ENCODE measurements at regions not wholly inside any gene's neighbourhood (a gene's known extent, or its start where the extent isn't known, plus 50 kb on each side); places are given as distances from the start of the nearest gene placed in this dataset.

DNA sequence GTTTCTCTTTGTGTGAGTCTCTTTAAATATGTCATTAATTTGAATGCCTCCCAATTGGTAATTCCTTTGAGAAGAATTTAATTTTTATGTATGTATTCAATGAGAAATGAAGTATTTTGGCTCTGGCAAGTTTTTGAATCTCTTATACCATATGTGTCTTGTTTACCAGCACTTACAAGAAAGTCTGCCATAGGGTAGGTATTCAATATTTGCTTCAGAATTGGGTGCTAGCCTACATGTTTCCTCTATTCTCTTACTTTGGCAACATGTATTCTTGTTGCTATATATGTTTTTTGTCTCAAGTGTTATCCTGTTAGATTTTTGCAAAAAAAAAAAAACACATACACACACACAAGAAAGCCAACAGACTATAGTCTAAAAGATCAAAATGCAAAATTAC lies 350.5 kb upstream of the PRMT6 start:
- no peaks in the 10 kb centered on the region for H3K9me3 ChIP-seq (ENCODE audit: insufficient read depth, low read depth, low read length)
- no peaks in the 10 kb centered on the region for H3F3A ChIP-seq (ENCODE audit: low read depth)
- TF ChIP-seq, protein P1, sequence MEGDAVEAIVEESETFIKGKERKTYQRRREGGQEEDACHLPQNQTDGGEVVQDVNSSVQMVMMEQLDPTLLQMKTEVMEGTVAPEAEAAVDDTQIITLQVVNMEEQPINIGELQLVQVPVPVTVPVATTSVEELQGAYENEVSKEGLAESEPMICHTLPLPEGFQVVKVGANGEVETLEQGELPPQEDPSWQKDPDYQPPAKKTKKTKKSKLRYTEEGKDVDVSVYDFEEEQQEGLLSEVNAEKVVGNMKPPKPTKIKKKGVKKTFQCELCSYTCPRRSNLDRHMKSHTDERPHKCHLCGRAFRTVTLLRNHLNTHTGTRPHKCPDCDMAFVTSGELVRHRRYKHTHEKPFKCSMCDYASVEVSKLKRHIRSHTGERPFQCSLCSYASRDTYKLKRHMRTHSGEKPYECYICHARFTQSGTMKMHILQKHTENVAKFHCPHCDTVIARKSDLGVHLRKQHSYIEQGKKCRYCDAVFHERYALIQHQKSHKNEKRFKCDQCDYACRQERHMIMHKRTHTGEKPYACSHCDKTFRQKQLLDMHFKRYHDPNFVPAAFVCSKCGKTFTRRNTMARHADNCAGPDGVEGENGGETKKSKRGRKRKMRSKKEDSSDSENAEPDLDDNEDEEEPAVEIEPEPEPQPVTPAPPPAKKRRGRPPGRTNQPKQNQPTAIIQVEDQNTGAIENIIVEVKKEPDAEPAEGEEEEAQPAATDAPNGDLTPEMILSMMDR (conservative IDR thresholded peaks at IDR 0.05; ENCODE audit: low read length) = no peak
- TF ChIP-seq EZH2phosphoT487 (IDR thresholded peaks at IDR 0.05; ENCODE audit: borderline replicate concordance) = no peak

DNA sequence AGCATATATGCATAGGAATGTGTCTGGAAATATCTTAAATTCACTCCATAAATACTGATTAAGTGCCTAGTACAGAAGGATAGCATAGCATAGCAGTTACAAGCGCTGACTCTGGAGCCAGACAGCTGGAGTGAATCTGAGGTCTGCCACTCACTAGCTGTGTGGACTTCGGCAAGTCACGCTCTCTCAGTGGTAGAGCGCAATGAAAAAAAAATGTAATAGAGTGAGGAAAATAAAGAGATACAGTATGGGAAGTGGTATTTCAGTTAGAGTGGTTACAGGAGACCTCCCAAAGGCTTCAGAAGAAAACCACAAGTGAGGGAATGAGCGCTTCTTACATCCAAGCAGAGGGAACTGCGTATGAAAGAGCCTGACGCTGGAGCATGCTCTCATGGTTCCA lies 338.9 kb upstream of the PRMT6 start:
- Histone ChIP-seq H3K9me3 (ENCODE audit: insufficient read depth, low read depth, low read length) (no peaks in the 10 kb centered on the region), H3K9me2 (replicated peaks; ENCODE audit: low read depth, low read length) (0 out of 2 replicates have a peak, but pooled peaks cover 4% of the 10 kb centered on the region), H3F3A (ENCODE audit: low read depth) (no peaks in the 10 kb centered on the region), H4K20me1 (ENCODE audit: insufficient read depth, low read length, poor library complexity, severe bottlenecking) (no peaks in the 10 kb centered on the region), H3K4me3 (ENCODE audit: low read length, poor library complexity, severe bottlenecking) (no peak overlapping the region), H3K79me2 (ENCODE audit: insufficient read depth, low read length) (no peaks in the 10 kb centered on the region), H3K9ac (ENCODE audit: low read depth, low read length, poor library complexity, severe bottlenecking) (no peak overlapping the region), H3K4me1 (ENCODE audit: insufficient read depth, low read length, poor library complexity, severe bottlenecking) (no peaks in the 10 kb centered on the region), H3K27me3 (ENCODE audit: insufficient read depth, low read length, poor library complexity, severe bottlenecking) (no peaks in the 10 kb centered on the region), H3K4me2 (ENCODE audit: low read depth, low read length, poor library complexity, severe bottlenecking) (no peak overlapping the region), H3K36me3 (ENCODE audit: insufficient read depth, low read length) (no peaks in the 10 kb centered on the region), H2AFZ (ENCODE audit: low read length) (no peak overlapping the region)
- TF ChIP-seq EZH2phosphoT487 (IDR thresholded peaks at IDR 0.05; ENCODE audit: borderline replicate concordance) = no peak
- TF ChIP-seq, protein P1 (conservative IDR thresholded peaks at IDR 0.05; ENCODE audit: low read length) = no peak

More for the DNA sequence above, 350.5 kb upstream of the PRMT6 start:
- Histone ChIP-seq H3K9me2 (replicated peaks; ENCODE audit: low read depth, low read length) (no peaks in the 10 kb centered on the region), H3K4me1 (ENCODE audit: insufficient read depth, low read length, poor library complexity, severe bottlenecking) (no peaks in the 10 kb centered on the region), H3K36me3 (ENCODE audit: insufficient read depth, low read length) (no peaks in the 10 kb centered on the region), H3K79me2 (ENCODE audit: insufficient read depth, low read length) (no peaks in the 10 kb centered on the region), H2AFZ (ENCODE audit: low read length) (no peak overlapping the region), H3K4me3 (ENCODE audit: low read length, poor library complexity, severe bottlenecking) (no peak overlapping the region), H3K27me3 (ENCODE audit: insufficient read depth, low read length, poor library complexity, severe bottlenecking) (no peaks in the 10 kb centered on the region), H3K4me2 (ENCODE audit: low read depth, low read length, poor library complexity, severe bottlenecking) (no peak overlapping the region), H3K9ac (ENCODE audit: low read depth, low read length, poor library complexity, severe bottlenecking) (no peak overlapping the region), H4K20me1 (ENCODE audit: insufficient read depth, low read length, poor library complexity, severe bottlenecking) (no peaks in the 10 kb centered on the region)

DNA sequence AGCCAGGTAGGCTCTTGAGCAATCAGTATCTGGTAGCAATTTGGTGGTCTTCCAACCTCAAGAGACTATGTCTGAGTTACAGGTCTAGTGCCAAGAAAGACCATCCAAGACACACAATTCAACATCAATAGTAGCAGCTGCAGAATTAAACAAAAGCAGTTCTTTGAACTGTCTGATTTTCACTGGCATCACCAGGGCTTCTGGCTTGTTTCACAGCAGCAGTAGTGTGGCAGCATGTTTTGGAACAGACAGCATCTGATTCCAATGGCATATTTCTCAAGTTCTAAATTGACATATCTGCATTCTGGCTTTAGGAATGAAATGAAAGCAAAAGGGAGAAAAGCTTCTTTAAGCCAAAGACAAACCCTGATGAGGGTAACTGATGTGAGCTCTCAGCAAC lies 334.7 kb upstream of the PRMT6 start:
- H3K79me2 ChIP-seq (ENCODE audit: insufficient read depth, low read length) = no peaks in the 10 kb centered on the region
- no peaks in the 10 kb centered on the region for H3K36me3 ChIP-seq (ENCODE audit: insufficient read depth, low read length)
- H3K4me2 ChIP-seq (ENCODE audit: low read depth, low read length, poor library complexity, severe bottlenecking) = no peak overlapping the region

More for the DNA sequence above, 334.7 kb upstream of the PRMT6 start:
- Histone ChIP-seq H3K27me3 (ENCODE audit: insufficient read depth, low read length, poor library complexity, severe bottlenecking) (no peaks in the 10 kb centered on the region), H2AFZ (ENCODE audit: low read length) (no peak overlapping the region), H3F3A (ENCODE audit: low read depth) (no peaks in the 10 kb centered on the region), H3K4me1 (ENCODE audit: insufficient read depth, low read length, poor library complexity, severe bottlenecking) (no peaks in the 10 kb centered on the region), H3K9me3 (ENCODE audit: insufficient read depth, low read depth, low read length) (no peaks in the 10 kb centered on the region), H3K9me2 (replicated peaks; ENCODE audit: low read depth, low read length) (0 out of 2 replicates have a peak, but pooled peaks cover 4% of the 10 kb centered on the region), H4K20me1 (ENCODE audit: insufficient read depth, low read length, poor library complexity, severe bottlenecking) (no peaks in the 10 kb centered on the region), H3K4me3 (ENCODE audit: low read length, poor library complexity, severe bottlenecking) (no peak overlapping the region), H3K9ac (ENCODE audit: low read depth, low read length, poor library complexity, severe bottlenecking) (no peak overlapping the region)
- TF ChIP-seq, protein P1 (conservative IDR thresholded peaks at IDR 0.05; ENCODE audit: low read length) = no peak
- TF ChIP-seq EZH2phosphoT487 (IDR thresholded peaks at IDR 0.05; ENCODE audit: borderline replicate concordance) = no peak
